SU-DHL-6 (cell line): ENCODE measurements at regions not wholly inside any gene's neighbourhood (a gene's known extent, or its start where the extent isn't known, plus 50 kb on each side); places are given as distances from the start of the nearest gene placed in this dataset.

Experiments used
- H2AFZ ChIP-seq: fragments of 200-600 bp; sonication (generic); 2 replicates; pipeline ENCODE4 v1.6.1; 2014; ENCODE audit warnings: low read depth, mild to moderate bottlenecking, moderate library complexity, mixed read lengths, antibody characterized with exemption, low read length; ENCODE audit not compliant: severe bottlenecking
- H3F3A ChIP-seq: fragments of 200-600 bp; shearing (Covaris generic); 2 replicates; pipeline ENCODE4 v1.6.0; 2016; ENCODE audit warnings: antibody characterized with exemption, mild to moderate bottlenecking; ENCODE audit not compliant: insufficient read depth
- H3K27ac ChIP-seq: fragments of 200-600 bp; sonication (generic); 2 replicates; pipeline ENCODE4 v1.5.1; 2016; ENCODE audit warnings: low read depth, mild to moderate bottlenecking, low read length, moderate library complexity, mixed read lengths
- H3K27me3 ChIP-seq: fragments of 200-600 bp; sonication (generic), shearing (Covaris generic); 2 replicates; pipeline ENCODE4 v1.6.0; 2014; ENCODE audit warnings: mild to moderate bottlenecking, low read length
- H3K36me3 ChIP-seq: fragments of 200-600 bp; sonication (generic); 2 replicates; pipeline ENCODE4 v1.6.1; 2014; ENCODE audit warnings: mild to moderate bottlenecking, low read length, mixed read lengths
- H3K4me2 ChIP-seq: fragments of 300-600, 200-600 bp; shearing (Covaris generic), sonication (generic); 2 replicates; pipeline ENCODE4 v1.6.0; 2014; ENCODE audit warnings: low read length, low read depth, mild to moderate bottlenecking; ENCODE audit not compliant: poor library complexity, severe bottlenecking
- H3K4me3 ChIP-seq: fragments of 200-600 bp; sonication (generic); 2 replicates; pipeline ENCODE4 v1.5.1; 2014; ENCODE audit warnings: antibody characterized with exemption, low read length, mild to moderate bottlenecking, mixed read lengths; ENCODE audit not compliant: insufficient read depth, poor library complexity, severe bottlenecking
- H3K79me2 ChIP-seq: fragments of 200-600 bp; sonication (generic); 2 replicates; pipeline ENCODE4 v1.6.1; 2014; ENCODE audit warnings: mild to moderate bottlenecking, low read length, moderate library complexity; ENCODE audit not compliant: insufficient read depth
- H3K9ac ChIP-seq: fragments of 200-600 bp; sonication (generic); 2 replicates; pipeline ENCODE4 v1.7.0; 2014; ENCODE audit warnings: mild to moderate bottlenecking, low read length
- H3K9me2 ChIP-seq: fragments of 200-600 bp; sonication (generic); replicated peaks from 2 replicates; pipeline ENCODE4 v1.6.1; 2014; ENCODE audit warnings: low read length; ENCODE audit not compliant: insufficient read depth
- H3K9me3 ChIP-seq: fragments of 200-600 bp; sonication (generic); 2 replicates; pipeline ENCODE4 v1.6.1; 2014; ENCODE audit warnings: low read length, mixed read lengths; ENCODE audit not compliant: insufficient read depth
- H4K20me1 ChIP-seq: fragments of 200-600 bp; sonication (generic); 2 replicates; pipeline ENCODE4 v1.6.1; 2014; ENCODE audit warnings: low read depth, mild to moderate bottlenecking, antibody characterized with exemption, low read length, moderate library complexity, mixed read lengths
- CTCF ChIP-seq: fragments of 200-600 bp; sonication (generic); IDR thresholded peaks from one replicate; pipeline ENCODE4 v1.5.1; 2017; ENCODE audit warnings: antibody characterized with exemption, mild to moderate bottlenecking, low read length, moderate library complexity; ENCODE audit not compliant: insufficient read depth, poor library complexity, severe bottlenecking
- EZH2phosphoT487 ChIP-seq: fragments of 200-600 bp; sonication (generic), shearing (Covaris generic); conservative IDR thresholded peaks from 2 replicates; pipeline ENCODE4 v1.6.1; 2018; ENCODE audit warnings: mild to moderate bottlenecking, antibody characterized with exemption, low read length, moderate library complexity, mixed read lengths

DNA sequence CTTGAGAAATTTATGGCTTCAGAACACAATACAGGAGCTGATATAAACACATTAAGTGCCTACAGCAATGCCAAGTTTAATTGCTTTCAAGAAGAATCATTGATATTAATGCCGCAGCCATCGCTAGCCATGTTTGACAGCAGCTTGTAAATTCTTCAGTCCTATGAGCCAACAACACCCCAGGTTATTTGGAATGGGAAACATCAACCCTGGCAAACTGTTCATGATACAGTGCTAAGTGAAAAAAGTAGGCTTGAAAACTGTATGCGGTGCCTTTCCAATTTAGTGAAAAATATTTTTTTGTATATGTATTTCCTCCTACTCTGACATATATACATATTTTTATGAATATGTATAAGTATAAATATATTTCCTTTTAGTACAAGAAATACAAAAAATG lies 142.6 kb downstream of the CSNK2A3 start:
- no peak overlapping the region for H3K27ac ChIP-seq
- TF ChIP-seq CTCF (no peak), EZH2phosphoT487 (no peak)

DNA sequence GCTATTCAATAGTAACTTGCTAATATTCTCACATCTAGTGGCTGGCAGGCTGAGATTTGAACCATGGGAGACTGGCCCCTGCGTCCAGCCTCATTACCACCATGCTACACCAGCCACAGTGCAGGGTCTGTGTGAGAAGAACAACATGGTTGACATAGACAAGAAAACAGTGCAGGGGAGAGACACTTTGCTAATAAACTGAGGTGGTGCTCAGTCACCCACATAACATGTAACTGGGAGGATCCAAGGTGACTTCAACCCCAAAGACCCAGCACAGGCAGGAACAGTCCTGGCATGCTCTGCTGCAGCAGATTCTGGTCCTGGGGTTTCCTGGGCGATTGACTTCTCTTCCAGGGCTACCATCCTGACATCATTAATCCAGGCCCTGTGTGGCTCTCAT lies 143.1 kb downstream of the CSNK2A3 start:
- H3K79me2 ChIP-seq = no peaks in the 10 kb centered on the region
- H3K36me3 ChIP-seq = no peaks in the 10 kb centered on the region
- H3F3A ChIP-seq = no peaks in the 10 kb centered on the region
- no peak overlapping the region for H2AFZ ChIP-seq
- no peak for TF ChIP-seq EZH2phosphoT487
- no peak for TF ChIP-seq CTCF
- H3K27ac ChIP-seq = no peak overlapping the region
- H3K27me3 ChIP-seq = no peaks in the 10 kb centered on the region
- H3K9me3 ChIP-seq = no peaks in the 10 kb centered on the region
- H3K9ac ChIP-seq = no peak overlapping the region
- no peak overlapping the region for H3K4me3 ChIP-seq
- H3K9me2 ChIP-seq = no peaks in the 10 kb centered on the region
- H3K4me2 ChIP-seq = no peak overlapping the region
- no peaks in the 10 kb centered on the region for H4K20me1 ChIP-seq

More for the DNA sequence above, 142.6 kb downstream of the CSNK2A3 start:
- no peak overlapping the region for H3K4me3 ChIP-seq
- H3K36me3 ChIP-seq = no peaks in the 10 kb centered on the region
- H3K9me2 ChIP-seq = no peaks in the 10 kb centered on the region
- no peak overlapping the region for H3K9ac ChIP-seq
- no peak overlapping the region for H3K4me2 ChIP-seq
- H3F3A ChIP-seq = no peaks in the 10 kb centered on the region
- H3K79me2 ChIP-seq = no peaks in the 10 kb centered on the region
- no peaks in the 10 kb centered on the region for H4K20me1 ChIP-seq
- no peaks in the 10 kb centered on the region for H3K9me3 ChIP-seq
- no peak overlapping the region for H2AFZ ChIP-seq
- H3K27me3 ChIP-seq = no peaks in the 10 kb centered on the region

DNA sequence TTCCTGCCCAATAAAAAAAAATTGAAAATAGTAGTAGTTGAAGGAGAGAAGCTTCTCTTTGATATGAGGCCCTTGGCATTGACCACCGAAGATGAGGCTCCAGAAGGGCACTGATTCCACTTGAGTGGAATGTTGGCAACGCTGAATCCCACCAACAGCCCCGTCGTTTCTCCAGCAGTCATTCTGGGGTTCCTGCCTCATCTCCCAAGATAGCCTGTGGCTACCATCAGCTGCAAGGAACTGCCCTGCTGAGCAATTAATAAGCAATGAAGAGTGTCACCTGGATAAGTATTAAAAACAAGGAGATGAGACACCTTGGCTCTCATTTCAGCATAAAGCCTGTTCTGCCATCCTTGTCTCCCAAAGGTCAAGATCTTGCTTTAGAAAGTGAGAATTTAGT lies 144.1 kb downstream of the CSNK2A3 start:
- no peaks in the 10 kb centered on the region for H3F3A ChIP-seq
- H3K36me3 ChIP-seq = no peaks in the 10 kb centered on the region
- H3K4me2 ChIP-seq = no peak overlapping the region
- no peak for TF ChIP-seq EZH2phosphoT487
- no peak for TF ChIP-seq CTCF
- H3K9me3 ChIP-seq = no peaks in the 10 kb centered on the region
- no peak overlapping the region for H3K4me3 ChIP-seq
- H4K20me1 ChIP-seq = no peaks in the 10 kb centered on the region
- H3K9ac ChIP-seq = no peak overlapping the region
- no peaks in the 10 kb centered on the region for H3K27me3 ChIP-seq
- no peak overlapping the region for H2AFZ ChIP-seq
- no peaks in the 10 kb centered on the region for H3K79me2 ChIP-seq
- no peaks in the 10 kb centered on the region for H3K9me2 ChIP-seq
- no peak overlapping the region for H3K27ac ChIP-seq

DNA sequence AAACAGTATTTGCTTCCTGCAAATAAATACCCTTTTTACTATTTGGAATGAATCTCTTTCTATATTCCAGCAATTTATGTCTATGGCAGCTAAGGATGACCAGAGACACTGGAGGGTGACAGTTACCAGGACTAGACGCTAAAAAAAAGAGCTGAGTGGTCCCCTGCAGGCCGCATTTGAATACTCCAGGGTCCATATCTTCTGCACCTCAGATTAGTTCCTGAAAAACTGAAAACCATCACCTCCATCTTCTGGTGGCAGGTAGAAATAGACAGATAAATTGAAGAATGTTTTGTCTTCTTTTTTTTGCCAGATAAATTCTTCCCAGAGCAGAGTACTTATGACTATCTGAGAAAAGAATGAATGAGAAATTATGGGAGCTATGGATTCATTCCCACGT lies 145.6 kb downstream of the CSNK2A3 start:
- H3K36me3 ChIP-seq = no peaks in the 10 kb centered on the region
- H3K27me3 ChIP-seq = no peaks in the 10 kb centered on the region
- TF ChIP-seq CTCF (no peak), EZH2phosphoT487 (no peak)
- H3K9me3 ChIP-seq = peaks cover 7% of the 10 kb centered on the region; the same call in 1 of the 2 replicates
- H3K4me2 ChIP-seq = no peak overlapping the region
- no peak overlapping the region for H2AFZ ChIP-seq
- H3F3A ChIP-seq = no peaks in the 10 kb centered on the region
- no peak overlapping the region for H3K4me3 ChIP-seq
- no peaks in the 10 kb centered on the region for H3K79me2 ChIP-seq
- no peak overlapping the region for H3K9ac ChIP-seq
- no peaks in the 10 kb centered on the region for H3K9me2 ChIP-seq
- no peak overlapping the region for H3K27ac ChIP-seq
- no peaks in the 10 kb centered on the region for H4K20me1 ChIP-seq
